Inflammatory macrophage treated with lipopolysaccharide for 1 hour (primary cell): ENCODE measurements at regions not wholly inside any gene's neighbourhood (a gene's known extent, or its start where the extent isn't known, plus 50 kb on each side); places are given as distances from the start of the nearest gene placed in this dataset.
A peak's percentile ranks its signal among the peaks of the same experiment; 100 is the strongest.
"Not testable (repeated sequence)": the region's sequence is repeated elsewhere in the genome, so short reads cannot be mapped to it uniquely, and the experiment has no call there.

ENCODE experiments used
- DNase-seq, 2 donors: peaks; one replicate each; pipeline ENCODE4 v3.0.0-alpha.2; 2020 to 2022

DNA sequence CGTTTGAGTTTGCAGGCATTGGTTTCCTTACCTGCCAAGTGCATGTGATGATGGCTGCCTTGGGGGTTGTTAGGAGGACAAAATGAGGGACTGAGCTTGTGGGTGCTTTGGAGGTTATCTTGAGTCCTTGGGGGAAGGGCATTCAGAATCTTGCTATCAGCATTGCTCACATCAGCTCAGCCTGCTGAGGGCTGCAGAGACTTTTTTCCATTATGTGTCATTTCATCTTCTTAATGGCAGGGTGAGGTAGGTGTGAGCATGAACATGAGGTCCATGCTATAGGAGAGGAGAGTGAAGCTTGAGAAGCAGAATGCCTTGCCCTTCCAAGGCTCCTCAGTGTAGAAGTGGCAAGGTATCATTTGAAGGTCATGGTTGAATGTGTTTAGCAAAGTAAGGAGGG is 112.3 kb downstream of the MIAT start:
- no peak for DNase-seq

DNA sequence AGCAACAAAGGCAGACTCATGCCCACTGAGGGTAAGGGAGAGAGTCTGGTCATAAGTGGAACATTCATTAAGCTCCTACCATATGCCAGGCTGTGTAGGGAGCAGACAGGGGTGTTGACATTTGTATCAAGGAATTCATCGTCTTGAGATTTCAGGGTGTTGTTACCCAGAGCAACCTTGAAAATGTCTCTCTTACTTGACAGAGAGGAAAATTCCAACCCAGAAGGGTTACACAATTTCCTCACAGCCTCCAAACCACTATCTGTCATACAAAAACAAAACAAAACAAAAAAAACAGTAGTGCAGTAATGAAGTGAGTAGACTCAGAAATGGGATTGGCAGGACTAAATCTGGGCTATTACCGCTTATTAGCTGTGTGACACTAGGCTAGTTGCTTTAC is 113.2 kb downstream of the MIAT start:
- DNase-seq = peak in 1 of 2 donors; percentile 37

GRCh38 chr22:26773054-26773453 is 115.7 kb downstream of the MIAT start:
- DNase-seq = not testable (repeated sequence)

DNA sequence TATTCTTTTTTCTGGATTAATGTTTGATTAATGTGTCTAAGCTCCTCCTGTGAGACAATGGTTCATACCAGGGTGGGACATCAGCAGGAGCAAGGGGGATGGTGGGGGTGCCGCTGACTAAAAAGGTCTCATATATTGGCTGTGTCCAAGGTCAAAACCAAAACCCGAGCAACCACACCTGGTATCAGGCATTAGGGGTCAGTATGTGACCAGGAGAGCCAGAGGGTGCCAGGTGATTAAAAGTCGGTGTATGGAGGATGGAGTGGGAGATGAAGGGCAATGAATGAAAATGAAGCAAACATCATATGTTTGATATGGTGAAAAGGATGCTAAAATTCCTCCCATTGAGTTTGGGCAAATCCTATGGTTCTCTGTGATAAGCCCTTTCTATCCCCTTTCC is 118.0 kb downstream of the MIAT start:
- DNase-seq = no peak

GRCh38 chr22:26777156-26777801 is 119.9 kb downstream of the MIAT start:
- DNase-seq = peak in 1 of 2 donors; percentile 20

DNA sequence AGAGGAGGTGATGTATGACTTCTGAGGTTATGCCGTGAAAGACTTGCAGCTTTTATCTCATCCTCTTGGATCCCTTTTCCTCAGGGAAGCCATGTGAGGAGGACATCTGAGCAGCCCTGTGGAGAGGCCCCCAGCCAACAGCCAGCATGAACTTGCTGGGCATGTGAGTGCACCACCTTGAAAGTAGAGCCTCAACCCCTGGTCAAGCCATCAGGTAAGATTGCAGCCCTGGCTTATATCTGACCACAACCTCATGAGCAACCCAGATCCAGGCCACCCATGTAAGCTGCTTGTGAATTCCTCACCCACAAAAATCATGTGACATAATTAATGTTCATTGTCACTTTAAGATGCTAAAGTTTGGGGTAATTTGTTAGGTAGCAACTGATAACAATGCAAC is 121.0 kb downstream of the MIAT start:
- no peak for DNase-seq

GRCh38 chr22:26779108-26779507 is 121.7 kb downstream of the MIAT start:
- DNase-seq = no peak

DNA sequence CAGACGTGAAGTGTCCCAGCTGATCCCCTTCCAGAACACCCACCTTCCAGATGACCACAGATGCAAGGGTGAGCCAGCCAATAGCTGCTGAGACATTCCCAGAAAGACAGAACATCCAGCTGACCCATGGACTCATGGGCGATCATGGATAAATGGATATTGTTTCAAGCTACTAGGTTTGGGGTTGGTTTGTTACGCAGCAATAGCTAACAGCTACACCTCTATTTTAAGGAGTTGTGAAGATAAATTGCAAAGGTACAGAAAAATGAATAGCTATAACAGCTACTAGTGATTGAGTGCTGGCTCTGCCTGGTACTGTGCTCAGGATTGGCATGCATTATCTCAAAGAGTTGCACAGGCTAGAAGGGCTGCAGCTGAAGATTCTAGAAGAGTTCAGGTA is 122.5 kb downstream of the MIAT start:
- no peak for DNase-seq

GRCh38 chr22:26780521-26780920 is 123.1 kb downstream of the MIAT start:
- DNase-seq = no peak

- DNase-seq = no peak
Measured at GRCh38 chr22:26781062-26781461, 123.7 kb downstream of the MIAT start.

DNA sequence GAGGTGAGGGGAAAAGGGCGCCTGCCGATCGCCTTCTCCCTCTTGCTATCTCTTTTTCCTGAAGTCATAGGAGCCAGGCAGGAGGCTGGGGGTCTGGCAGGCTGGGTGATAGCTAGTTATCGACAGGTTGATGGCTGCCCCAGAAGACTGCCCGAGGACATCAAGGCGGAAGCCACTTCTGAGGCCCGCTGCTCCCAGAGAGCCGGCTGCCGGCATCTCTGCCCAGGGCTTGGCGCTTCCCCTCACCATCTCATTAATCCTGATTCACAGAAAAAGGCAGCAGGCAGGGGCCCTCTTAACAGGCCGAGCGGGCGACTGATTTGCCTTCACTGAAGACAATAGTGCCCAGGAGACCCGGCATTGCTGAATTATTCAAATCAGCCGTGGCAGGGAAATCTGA is 124.2 kb downstream of the MIAT start:
- no peak for DNase-seq

DNA sequence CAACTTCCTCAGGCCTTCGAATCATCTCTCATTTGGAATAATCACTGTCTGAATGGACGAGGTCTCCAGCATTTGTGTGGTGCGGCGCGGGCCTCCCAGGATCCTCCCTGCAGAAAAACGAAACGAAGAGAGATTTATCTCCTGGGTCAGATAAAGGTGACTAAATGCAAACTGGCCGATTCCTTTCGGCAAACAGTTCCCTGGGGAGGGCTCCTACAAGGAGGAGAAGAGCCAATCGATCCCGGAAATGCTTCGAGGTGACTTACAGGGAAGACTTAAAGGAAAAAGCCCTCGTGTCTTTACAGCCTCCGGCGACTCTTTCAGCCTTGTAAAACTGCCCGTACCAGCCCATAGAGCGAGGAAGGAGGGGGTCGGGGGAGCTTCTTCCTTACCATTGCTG is 126.5 kb downstream of the MIAT start:
- no peak for DNase-seq

DNA sequence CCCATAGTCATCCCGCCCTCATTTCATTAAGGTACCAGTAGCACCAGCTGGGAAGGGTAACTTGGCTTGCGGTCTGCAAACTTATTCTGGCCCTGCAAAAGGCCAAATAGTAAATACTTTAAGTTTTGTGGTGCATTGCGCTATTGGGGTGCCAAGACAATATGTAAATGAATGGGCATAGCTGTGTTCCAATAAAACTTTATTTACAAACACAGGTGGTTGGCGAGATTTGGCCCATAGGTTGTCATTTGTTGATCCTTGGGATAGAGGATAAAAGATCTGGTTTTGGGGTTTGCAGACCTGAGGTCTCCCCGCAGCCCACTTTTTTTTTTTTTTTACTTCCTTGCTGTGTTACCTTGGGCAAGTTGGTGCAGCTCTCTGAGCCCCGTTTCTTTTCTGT is 127.4 kb downstream of the MIAT start:
- no peak for DNase-seq

DNA sequence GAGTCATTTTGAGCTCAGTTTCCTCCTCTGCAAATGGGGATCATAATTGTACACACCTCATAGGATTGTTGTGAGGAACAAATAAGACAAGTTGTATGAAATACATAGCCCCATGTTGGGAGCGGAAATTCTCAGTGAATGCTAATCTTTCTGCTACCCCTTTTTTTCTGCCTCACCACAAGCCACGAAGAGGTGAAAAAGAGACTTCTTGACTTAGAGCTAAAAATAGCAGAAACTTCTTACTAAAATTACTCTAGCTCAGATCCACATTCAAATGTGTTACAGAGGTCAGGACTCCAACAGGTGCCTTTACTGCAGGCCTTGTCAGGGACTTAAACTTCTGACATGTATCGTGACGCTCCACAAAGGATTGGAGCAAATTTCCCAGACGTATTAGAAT is 128.5 kb downstream of the MIAT start:
- no peak for DNase-seq

DNA sequence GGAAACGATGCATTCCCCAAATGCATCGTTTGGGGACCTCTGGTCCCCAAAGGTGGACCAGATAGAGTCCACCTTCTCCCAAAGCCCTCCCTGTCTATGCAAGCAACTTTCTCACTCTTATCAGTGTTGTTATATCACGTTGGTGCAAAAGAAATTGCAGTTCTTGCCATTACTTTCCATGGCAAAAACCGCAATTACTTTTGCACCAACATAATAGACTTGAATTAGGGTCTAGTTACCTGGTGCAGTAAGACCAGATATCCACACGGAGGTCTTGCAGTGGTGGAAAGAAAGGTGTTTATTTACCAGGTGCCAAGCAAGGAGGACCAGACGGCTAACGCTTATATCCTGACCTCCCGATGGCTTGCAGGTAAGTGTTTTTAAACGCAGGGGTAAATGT is 129.0 kb downstream of the MIAT start:
- DNase-seq = no peak

GRCh38 chr22:26789951-26790350 is 132.6 kb downstream of the MIAT start:
- no peak for DNase-seq

DNA sequence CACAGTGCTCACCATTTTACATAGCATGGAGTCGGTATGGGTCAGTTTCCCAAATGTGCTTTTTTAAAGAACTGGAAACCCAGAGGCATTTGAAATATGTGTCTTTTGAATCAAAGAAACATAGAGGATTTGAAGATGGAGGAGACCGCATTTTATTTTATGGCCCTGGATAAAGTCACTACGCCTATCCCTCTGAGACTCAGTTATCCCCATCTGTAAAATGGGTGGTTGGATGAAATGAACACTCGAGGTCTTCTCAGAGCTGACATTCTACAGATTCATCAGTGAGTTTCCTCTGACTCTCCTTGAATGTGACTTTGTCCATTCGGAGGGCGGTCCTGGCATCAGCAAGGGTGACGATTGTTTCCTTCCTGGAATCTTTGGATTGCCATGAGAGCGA is 135.1 kb downstream of the MIAT start:
- DNase-seq = no peak

DNA sequence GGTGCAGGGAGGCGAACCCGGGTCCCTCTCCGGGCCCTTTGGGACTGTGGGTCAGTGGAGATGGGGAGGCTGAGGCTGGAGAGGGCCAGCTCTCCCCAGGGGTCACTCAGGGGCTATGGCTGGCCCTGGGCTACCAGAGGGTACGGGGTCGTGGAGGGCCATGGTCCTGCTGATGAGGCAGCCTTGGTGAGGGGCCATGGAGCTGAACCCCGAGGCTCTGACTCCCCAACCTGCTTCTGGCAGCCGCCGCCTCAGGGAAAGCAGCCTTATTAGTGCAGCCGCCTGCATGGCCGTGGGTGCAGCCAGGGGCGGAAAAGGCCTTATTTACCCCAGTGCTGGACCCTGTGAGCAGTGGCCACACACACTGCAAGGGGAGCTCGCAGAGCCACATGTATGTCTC is 139.4 kb downstream of the MIAT start:
- DNase-seq = no peak

- DNase-seq = no peak
Measured at GRCh38 chr22:26797910-26798309, 140.5 kb downstream of the MIAT start.

- DNase-seq = no peak
Measured at GRCh38 chr22:26798462-26799065, 141.2 kb downstream of the MIAT start.

DNA sequence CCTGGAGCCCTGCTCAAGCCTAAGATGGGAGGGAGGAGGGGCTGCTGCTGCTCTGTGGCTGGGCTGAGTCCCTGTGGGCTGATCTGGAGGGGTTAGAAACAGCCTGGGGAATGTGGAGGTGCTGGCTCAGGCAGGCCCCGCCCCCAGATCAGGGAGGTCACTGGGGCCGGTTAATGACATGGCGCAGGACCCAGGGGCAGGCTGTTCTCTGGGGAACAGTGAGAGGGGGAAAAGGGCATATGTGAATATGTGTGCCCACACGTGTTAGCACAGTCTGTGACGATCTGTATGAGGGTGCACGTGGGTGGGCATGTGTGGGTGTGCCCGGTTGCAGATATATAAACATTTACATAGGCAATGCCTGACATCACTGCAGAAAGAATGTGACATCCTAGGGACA is 143.5 kb downstream of the MIAT start:
- DNase-seq = no peak

GRCh38 chr22:26801449-26801848 is 144.1 kb downstream of the MIAT start:
- DNase-seq = no peak

DNA sequence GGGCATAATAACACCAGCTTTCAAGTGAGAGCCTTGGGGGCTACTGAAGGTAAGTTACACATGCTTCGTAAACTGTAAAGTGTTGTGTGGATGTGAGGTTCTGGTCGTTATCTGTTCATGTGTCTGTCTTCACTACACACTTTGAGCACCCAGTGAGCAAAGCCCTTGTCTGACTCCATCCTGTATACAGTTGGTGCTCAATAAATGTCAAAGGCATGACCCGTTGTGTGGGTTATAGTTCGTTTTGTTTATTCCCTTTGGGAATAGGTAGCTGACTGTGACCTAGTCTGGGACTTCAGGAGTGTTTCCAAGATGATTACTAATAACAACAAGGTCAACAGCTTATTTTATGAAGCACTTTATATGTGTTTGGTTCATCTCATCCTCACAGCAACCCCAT is 146.9 kb downstream of the MIAT start:
- no peak for DNase-seq

GRCh38 chr22:26804911-26805539 is 147.6 kb downstream of the MIAT start:
- no peak for DNase-seq
